Activated naive CD4-positive, alpha-beta T cell treated with anti-CD3 and anti-CD28 coated beads, Interleukin-2, amount 50 U/mL, for 24 hours (primary cell): ENCODE measurements at regions not wholly inside any gene's neighbourhood (a gene's known extent, or its start where the extent isn't known, plus 50 kb on each side); places are given as distances from the start of the nearest gene placed in this dataset.

Experiments used
- H3K27ac Mint-ChIP-seq: one replicate; pipeline ENCODE4 v1.8.0; 2021; ENCODE audit warnings: mild to moderate bottlenecking, mixed read lengths
- H3K27me3 Mint-ChIP-seq: one replicate; pipeline ENCODE4 v1.8.0; 2021; ENCODE audit warnings: mixed read lengths
- H3K36me3 Mint-ChIP-seq: one replicate; pipeline ENCODE4 v1.8.0; 2021; ENCODE audit warnings: mixed read lengths
- H3K4me1 Mint-ChIP-seq: one replicate; pipeline ENCODE4 v1.8.0; 2021; ENCODE audit warnings: mixed read lengths
- H3K4me3 Mint-ChIP-seq: one replicate; pipeline ENCODE4 v1.8.0; 2021; ENCODE audit warnings: mild to moderate bottlenecking, mixed read lengths
- H3K9me3 Mint-ChIP-seq: one replicate; pipeline ENCODE4 v1.8.0; 2021; ENCODE audit warnings: mixed read lengths

DNA sequence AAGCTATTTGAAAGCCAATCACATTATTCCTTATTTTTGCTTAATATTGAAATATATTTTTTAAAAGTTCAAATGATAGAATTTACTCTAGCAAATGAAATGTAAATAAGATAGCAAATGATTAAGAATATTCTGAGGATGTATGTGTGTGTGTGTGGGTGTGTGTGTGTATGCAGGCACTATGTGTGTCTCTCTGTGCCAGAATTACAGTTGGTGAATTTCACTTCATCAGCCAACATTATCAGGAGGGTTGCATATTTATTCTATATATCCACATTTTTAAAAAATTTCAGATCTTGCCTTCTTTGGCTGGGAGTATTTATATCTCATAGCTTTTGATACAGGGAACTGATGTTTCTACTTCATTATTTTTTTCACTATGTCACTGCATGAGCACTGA, 274.9 kb upstream of the SOX5 start:
- H3K9me3 Mint-ChIP-seq: no peaks in the 10 kb centered on the region
- no peak overlapping the region for H3K27ac Mint-ChIP-seq
- H3K4me1 Mint-ChIP-seq: no peaks in the 10 kb centered on the region
- H3K36me3 Mint-ChIP-seq: no peaks in the 10 kb centered on the region
- no peak overlapping the region for H3K4me3 Mint-ChIP-seq
- H3K27me3 Mint-ChIP-seq: no peaks in the 10 kb centered on the region

DNA sequence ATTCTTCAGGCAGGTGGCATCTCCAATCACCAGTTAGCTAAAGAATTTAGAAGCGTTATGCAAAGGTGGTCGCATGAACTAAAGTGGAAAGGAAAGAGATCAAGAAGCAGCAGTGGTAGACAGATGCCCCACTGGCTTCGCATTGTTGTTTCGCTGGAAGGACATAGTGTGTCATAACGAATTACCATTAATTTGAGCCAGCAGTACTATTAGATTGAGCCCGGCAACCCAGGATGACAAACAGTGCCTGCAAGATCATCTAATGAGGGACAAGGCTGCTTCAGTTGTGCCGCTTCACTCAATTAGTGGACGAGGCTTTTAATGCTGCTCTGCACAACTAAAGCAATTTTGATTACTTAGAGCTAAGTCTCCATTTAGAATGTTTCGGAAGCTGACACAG, 274.5 kb upstream of the SOX5 start:
- H3K4me3 Mint-ChIP-seq: no peak overlapping the region
- no peaks in the 10 kb centered on the region for H3K36me3 Mint-ChIP-seq
- H3K9me3 Mint-ChIP-seq: no peaks in the 10 kb centered on the region
- H3K4me1 Mint-ChIP-seq: no peaks in the 10 kb centered on the region
- no peaks in the 10 kb centered on the region for H3K27me3 Mint-ChIP-seq
- no peak overlapping the region for H3K27ac Mint-ChIP-seq

DNA sequence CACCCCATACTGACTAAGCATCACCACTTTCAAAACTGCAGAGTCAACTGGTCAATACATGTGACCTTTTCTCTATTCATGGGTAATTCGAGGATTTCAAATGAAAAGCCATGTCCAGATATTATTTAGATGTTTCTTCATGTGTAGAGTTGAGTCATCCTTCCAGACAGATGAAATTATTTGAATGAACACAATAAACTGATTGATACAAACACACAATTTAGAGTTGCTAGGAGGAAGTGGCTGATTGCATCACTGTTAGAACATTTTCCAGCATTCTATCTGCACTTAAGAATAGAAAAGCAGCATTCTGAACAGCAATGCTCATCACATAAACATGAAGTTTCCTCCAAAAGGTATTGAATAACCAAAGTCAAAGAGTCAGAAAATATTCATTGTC, 273.5 kb upstream of the SOX5 start:
- Mint-ChIP-seq H3K27me3 (no peaks in the 10 kb centered on the region), H3K4me3 (no peak overlapping the region), H3K36me3 (no peaks in the 10 kb centered on the region), H3K9me3 (no peaks in the 10 kb centered on the region), H3K27ac (no peak overlapping the region), H3K4me1 (no peaks in the 10 kb centered on the region)

DNA sequence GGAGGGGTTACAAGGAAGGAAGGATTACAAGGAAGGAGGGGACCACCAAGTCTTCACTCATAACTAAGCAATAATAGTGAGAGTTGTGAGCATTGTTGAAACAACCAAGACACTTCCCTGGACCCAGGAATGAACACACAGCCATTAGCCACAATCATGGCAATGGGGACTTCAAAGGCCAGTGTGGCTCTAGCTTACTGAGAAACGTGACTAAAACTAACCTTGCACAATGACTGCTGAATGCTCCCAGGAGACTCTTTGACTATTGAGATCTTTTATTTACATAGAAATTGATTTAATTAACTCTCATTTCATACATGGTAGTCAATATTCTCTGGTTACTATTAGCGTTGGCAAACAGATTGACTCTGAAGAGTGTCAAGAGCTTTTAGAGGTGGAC, 263.0 kb upstream of the SOX5 start:
- Mint-ChIP-seq H3K4me3 (no peak overlapping the region), H3K27ac (no peak overlapping the region), H3K9me3 (no peaks in the 10 kb centered on the region), H3K27me3 (no peaks in the 10 kb centered on the region), H3K36me3 (no peaks in the 10 kb centered on the region), H3K4me1 (no peaks in the 10 kb centered on the region)

DNA sequence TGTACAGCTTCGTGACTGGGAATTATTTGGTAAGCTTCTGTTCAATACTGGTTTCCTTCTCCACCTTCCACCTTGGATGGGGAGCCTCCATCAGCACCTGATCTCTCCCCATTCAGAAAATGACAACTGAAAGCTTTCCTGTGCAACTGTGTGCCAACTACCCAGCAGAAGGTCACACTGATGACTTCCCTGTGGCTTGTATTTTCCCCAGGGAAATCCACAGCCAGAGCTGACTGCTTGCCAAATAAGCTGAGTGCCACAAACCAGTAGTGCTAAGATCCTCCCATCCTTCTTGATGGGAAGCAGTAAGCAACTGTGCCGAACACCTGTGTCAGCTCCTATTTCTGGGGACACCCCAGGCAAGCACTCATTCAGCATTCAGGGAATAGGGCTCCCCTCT, 257.2 kb upstream of the SOX5 start:
- Mint-ChIP-seq H3K27ac (no peak overlapping the region), H3K9me3 (peaks cover 10% of the 10 kb centered on the region), H3K4me3 (no peak overlapping the region), H3K4me1 (no peaks in the 10 kb centered on the region), H3K27me3 (no peaks in the 10 kb centered on the region), H3K36me3 (no peaks in the 10 kb centered on the region)

DNA sequence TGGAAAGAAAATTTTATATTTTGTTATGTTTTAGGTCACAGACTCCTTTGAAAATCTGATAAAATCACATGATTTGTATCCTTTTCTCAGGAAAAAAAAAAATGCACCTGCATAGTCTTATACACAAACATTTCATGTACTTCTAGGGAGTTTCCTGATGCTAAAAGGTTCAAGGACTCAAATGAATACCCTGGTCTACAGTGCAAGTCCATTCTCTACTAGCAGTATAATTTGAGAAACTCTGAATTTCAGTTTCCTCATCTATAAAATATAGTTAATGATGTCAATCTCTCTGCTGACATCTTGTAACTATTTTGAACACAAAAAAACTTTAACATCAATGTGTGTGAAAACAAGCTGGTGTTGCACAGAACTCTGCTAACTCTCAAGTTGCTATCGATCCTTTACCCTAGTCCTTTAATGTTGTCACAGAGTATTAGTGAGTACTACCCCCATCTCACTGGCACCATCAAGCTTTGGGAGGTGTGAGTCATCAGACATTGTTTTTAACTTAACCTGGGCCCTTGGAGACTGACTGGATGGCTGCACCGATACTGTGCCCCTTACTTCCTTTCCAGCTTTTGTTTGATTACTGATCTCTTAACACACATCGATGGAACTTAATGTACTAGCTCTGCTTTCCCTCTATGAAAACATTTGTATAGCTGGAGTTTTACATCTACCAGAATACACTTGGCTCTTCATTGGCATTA, 251.9 kb upstream of the SOX5 start:
- Mint-ChIP-seq H3K4me3 (no peak overlapping the region), H3K9me3 (peaks cover 11% of the 10 kb centered on the region), H3K27ac (no peak overlapping the region), H3K27me3 (no peaks in the 10 kb centered on the region), H3K36me3 (no peaks in the 10 kb centered on the region), H3K4me1 (no peaks in the 10 kb centered on the region)

DNA sequence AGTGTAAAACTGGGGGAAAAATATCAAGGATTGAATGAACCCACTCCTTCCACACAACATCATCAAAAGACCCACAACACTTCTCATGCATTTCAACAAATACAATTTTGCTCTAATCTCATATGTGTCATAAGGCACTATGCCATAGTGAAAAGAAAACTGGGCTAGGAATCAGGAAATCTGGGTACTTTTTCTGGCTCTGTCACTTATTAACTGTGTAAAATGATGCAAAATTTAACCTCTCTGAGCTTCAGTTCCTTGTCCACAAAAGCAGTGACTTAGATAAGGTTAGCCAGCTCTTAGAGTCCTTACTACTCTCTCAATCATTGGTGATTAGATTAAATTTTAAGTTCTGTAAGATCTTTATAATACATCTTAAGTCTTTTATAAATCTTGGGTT, 250.5 kb upstream of the SOX5 start:
- H3K36me3 Mint-ChIP-seq: no peaks in the 10 kb centered on the region
- peaks cover 11% of the 10 kb centered on the region for H3K9me3 Mint-ChIP-seq
- H3K27ac Mint-ChIP-seq: no peak overlapping the region
- no peaks in the 10 kb centered on the region for H3K4me1 Mint-ChIP-seq
- no peaks in the 10 kb centered on the region for H3K27me3 Mint-ChIP-seq
- no peak overlapping the region for H3K4me3 Mint-ChIP-seq

DNA sequence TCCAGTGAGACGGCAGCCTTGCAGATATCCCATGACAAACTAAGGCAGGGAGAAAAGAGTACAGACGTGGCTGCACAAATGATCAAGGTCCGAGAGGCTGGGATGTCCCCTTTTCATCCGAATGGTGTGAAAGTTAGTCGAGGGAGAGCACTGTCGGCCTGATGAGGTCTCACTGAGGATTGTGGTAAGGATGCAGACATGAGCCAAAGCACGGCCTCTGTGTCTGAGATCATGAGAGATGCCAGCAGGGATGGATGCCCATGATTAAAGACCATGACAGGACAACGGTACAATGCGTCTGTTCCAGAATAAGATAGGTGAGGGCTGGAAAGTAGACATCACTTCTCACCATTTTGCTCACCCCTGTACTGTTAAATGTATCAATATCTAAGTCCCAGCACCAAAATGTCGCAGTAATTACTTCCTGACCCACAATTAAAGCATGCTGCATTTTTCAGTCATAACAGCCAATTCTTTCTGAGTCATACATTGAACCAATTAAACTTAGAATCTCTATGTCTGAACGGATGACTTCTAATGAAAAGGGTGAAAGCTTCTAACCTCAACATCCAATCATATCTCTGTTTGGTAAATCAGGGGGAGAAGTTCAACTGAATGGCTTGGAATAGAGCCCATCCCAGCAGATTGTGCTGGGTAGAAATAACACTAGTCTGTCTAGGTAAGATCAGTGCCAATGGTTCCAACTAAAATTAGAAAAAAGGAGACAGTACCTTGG, 249.6 kb upstream of the SOX5 start:
- peaks cover 11% of the 10 kb centered on the region for H3K9me3 Mint-ChIP-seq
- H3K4me3 Mint-ChIP-seq: no peak overlapping the region
- no peaks in the 10 kb centered on the region for H3K36me3 Mint-ChIP-seq
- H3K27ac Mint-ChIP-seq: no peak overlapping the region
- no peaks in the 10 kb centered on the region for H3K4me1 Mint-ChIP-seq
- H3K27me3 Mint-ChIP-seq: no peaks in the 10 kb centered on the region

DNA sequence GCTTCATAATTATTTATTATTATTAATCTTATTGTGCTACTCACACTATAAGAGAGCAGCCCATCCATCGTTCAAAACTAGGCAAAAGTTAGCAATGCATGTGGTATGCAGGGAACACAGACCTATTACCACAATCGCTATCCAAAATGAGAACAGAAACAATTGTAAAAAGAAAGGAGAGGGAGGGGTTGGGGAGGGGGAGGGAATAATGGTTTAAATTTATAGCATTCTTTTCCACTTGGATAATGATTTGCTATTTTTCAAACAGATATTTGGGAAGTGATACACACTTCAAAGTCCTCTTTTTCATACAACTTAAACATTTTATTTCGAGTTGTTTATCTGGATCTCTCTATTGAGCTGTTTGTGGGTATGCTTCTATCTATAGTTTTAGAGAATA, 248.6 kb upstream of the SOX5 start:
- Mint-ChIP-seq H3K4me1 (no peaks in the 10 kb centered on the region), H3K9me3 (peaks cover 6% of the 10 kb centered on the region), H3K4me3 (no peak overlapping the region), H3K27ac (no peak overlapping the region), H3K36me3 (no peaks in the 10 kb centered on the region), H3K27me3 (no peaks in the 10 kb centered on the region)

DNA sequence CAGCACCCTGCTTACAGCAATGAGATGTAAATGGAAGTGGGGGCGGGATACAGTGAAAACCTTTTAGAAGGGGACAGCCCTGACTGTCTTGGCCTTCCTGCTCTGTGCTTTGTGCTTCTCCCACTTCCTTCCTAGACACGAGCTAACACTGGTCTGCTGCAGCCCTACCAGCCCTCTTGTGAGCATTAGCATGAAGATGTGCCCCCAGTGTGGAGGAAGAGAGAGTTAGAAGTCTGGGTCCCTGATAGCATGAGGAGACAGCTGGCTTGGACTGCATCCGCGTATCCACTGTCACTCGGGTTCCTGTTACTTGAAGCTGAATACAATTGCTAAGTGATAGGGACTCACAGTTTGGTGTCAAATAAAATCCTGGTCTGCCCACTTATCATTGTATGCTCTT, 248.1 kb upstream of the SOX5 start:
- peaks cover 6% of the 10 kb centered on the region for H3K9me3 Mint-ChIP-seq
- H3K27ac Mint-ChIP-seq: no peak overlapping the region
- H3K36me3 Mint-ChIP-seq: no peaks in the 10 kb centered on the region
- H3K4me1 Mint-ChIP-seq: no peaks in the 10 kb centered on the region
- no peak overlapping the region for H3K4me3 Mint-ChIP-seq
- no peaks in the 10 kb centered on the region for H3K27me3 Mint-ChIP-seq

DNA sequence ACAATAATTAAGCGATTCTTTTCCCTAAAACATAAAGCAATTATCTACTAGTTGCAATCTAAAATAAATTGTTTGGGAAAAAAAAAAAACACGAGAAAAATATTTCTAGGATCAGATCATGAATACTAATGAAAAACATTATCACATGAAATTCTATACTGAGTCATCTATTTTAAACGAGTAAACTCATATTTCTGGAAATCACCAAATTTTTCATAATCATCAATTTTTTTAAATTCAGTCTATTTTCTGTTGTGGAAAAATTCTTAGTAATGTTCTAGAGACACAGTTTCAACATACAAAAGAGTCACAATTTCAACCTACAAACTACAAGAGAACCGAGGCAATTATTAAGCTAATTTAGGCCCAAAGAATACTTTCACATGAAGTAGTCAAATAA, 245.6 kb upstream of the SOX5 start:
- H3K4me1 Mint-ChIP-seq: no peaks in the 10 kb centered on the region
- H3K9me3 Mint-ChIP-seq: no peaks in the 10 kb centered on the region
- no peaks in the 10 kb centered on the region for H3K36me3 Mint-ChIP-seq
- H3K4me3 Mint-ChIP-seq: no peak overlapping the region
- H3K27me3 Mint-ChIP-seq: no peaks in the 10 kb centered on the region
- H3K27ac Mint-ChIP-seq: no peak overlapping the region

DNA sequence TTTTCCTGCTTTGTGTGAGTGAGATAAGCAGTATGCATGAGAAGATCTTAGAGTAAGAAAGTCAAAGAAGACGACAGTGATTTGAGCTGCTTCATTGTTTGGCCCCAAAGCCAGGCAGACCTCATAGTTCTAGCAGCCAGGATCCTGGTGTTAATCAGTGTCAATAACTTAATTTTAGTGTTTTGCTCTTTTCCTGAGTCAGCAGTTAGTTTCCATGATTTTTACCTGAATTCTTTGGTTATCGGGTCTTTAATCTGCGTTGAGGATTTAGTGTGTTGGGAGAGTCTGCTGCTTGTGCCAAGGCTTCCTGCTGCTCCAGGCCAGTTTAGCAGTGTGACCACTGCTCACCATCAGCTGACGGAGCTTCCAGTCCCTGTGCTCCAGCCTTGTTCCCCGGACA, 241.6 kb upstream of the SOX5 start:
- H3K27me3 Mint-ChIP-seq: no peaks in the 10 kb centered on the region

DNA sequence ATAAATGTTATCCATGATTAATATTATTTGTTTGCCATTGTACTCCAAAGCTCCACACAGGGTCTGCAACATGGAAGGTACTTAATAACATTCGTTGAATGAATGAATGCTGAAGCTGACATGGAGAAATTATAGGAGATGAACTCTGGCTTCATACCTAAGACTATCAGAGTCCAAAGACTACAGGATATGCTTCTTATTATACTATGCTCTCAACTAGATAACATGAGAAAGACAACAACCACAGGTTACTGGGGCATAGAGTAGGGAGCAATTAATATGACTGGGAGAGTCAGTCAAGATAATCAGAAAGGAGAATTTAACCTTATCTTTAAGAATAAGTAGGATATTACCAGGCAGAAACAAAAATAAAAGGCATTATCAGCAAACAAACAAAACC, 236.3 kb upstream of the SOX5 start:
- Mint-ChIP-seq H3K9me3 (peaks cover 4% of the 10 kb centered on the region), H3K36me3 (no peaks in the 10 kb centered on the region)

More for the DNA sequence above, 241.6 kb upstream of the SOX5 start:
- no peak overlapping the region for H3K27ac Mint-ChIP-seq
- H3K9me3 Mint-ChIP-seq: no peaks in the 10 kb centered on the region
- no peaks in the 10 kb centered on the region for H3K36me3 Mint-ChIP-seq
- no peaks in the 10 kb centered on the region for H3K4me1 Mint-ChIP-seq
- no peak overlapping the region for H3K4me3 Mint-ChIP-seq

DNA sequence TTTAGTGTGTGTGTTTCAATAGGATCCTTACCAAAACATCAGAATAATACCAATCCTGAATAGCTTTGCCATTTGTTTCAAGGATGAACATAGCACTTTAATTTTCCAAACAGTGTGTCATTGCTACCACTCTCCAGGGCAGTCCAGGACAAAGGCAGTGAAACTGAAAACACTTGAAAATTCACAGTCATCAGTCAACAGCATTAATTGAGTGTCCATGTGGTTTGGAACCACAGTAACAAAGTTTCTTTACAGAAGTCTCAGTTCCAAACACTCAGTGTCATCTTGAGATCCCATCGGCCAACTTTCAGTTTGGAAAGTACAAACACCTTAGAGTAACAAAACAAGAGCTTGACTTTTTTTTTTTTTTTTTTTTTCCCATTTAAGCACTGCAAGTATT, 228.4 kb upstream of the SOX5 start:
- H3K27ac Mint-ChIP-seq: no peak overlapping the region

More for the DNA sequence above, 236.3 kb upstream of the SOX5 start:
- Mint-ChIP-seq H3K27ac (no peak overlapping the region), H3K4me1 (no peaks in the 10 kb centered on the region), H3K4me3 (no peak overlapping the region), H3K27me3 (no peaks in the 10 kb centered on the region)

DNA sequence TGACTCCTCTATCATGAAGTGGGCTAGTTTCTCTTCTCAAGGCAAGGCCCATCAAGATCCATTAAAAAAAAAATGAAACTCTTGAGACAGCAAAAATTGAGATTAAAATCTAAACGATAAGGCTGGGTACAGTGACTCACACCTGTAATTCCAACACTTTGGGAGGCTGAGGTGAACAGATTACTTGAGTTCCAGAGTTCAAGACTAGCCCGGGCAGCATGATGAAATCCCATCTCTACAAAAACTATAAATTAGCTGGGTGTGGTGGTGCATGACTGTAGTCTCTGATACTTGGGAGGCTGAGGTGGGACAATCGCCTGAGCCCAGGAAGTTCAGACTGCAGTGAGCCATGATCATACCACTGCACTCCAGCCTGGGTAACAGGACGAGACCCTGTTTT, 226.5 kb upstream of the SOX5 start:
- Mint-ChIP-seq H3K36me3 (no peaks in the 10 kb centered on the region), H3K4me1 (no peaks in the 10 kb centered on the region), H3K9me3 (no peaks in the 10 kb centered on the region), H3K4me3 (no peak overlapping the region), H3K27ac (no peak overlapping the region), H3K27me3 (no peaks in the 10 kb centered on the region)

More for the DNA sequence above, 228.4 kb upstream of the SOX5 start:
- H3K27me3 Mint-ChIP-seq: no peaks in the 10 kb centered on the region
- H3K9me3 Mint-ChIP-seq: no peaks in the 10 kb centered on the region
- no peak overlapping the region for H3K4me3 Mint-ChIP-seq
- no peaks in the 10 kb centered on the region for H3K36me3 Mint-ChIP-seq
- no peaks in the 10 kb centered on the region for H3K4me1 Mint-ChIP-seq

DNA sequence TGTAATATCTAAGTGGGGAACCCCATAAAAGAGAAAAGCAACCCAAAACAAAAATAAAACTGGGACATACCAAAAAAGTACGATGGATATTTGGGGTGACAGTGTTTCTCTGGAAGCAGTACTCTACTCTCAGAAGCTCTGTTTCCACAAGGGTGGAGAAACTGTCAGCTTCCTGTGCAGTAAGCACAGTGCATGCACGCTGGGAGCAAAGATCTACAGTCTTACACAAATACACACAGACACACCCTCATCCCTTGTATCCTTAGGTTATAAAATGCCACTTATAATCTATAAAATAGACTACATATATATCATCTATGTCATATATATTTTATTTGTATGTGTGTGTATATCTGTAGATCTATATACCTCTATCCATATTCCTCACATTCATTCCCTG, 225.8 kb upstream of the SOX5 start:
- Mint-ChIP-seq H3K36me3 (no peaks in the 10 kb centered on the region), H3K27me3 (no peaks in the 10 kb centered on the region), H3K27ac (no peak overlapping the region), H3K9me3 (no peaks in the 10 kb centered on the region), H3K4me1 (no peaks in the 10 kb centered on the region), H3K4me3 (no peak overlapping the region)

DNA sequence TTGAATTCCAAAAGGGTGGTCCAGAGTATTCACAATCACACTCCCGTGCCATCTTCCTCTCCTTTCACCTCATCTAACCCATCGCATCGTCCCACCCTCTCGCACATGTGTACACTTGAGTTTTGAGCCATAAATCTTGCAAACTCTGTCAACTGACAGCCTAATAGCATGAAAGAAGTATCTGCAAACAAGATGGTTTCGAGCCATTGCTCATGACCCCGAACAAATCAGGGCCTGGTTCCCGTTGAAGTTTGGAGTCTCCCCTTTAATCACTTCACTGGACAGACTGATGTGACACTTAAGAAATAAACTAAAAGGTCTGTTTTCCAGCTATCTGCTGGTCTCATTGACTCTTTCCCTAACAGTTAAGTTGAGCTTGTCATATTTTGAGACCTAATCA, 223.6 kb upstream of the SOX5 start:
- Mint-ChIP-seq H3K36me3 (no peaks in the 10 kb centered on the region), H3K4me1 (no peaks in the 10 kb centered on the region), H3K27ac (no peak overlapping the region), H3K27me3 (no peaks in the 10 kb centered on the region), H3K9me3 (no peaks in the 10 kb centered on the region), H3K4me3 (no peak overlapping the region)
